GM19240 (cell line): ENCODE measurements at regions not wholly inside any gene's neighbourhood (a gene's known extent, or its start where the extent isn't known, plus 50 kb on each side); places are given as distances from the start of the nearest gene placed in this dataset.
"Not testable (repeated sequence)": the region's sequence is repeated elsewhere in the genome, so short reads cannot be mapped to it uniquely, and the experiment has no call there.

Experiments used
- DNase-seq: peaks from one replicate; pipeline ENCODE4 v3.0.0; 2011; ENCODE audit warnings: low spot score; ENCODE audit not compliant: insufficient read length

- DNase-seq, result not testable (repeated sequence)
Measured at GRCh38 chr7:6882321-6882721, 56.2 kb upstream of the CCZ1B start.

- not testable (repeated sequence) for DNase-seq
Measured at GRCh38 chr7:6883756-6884155, 57.7 kb upstream of the CCZ1B start.

GRCh38 chr7:6886198-6886597 lies 60.1 kb upstream of the CCZ1B start:
- DNase-seq, result no peak

GRCh38 chr7:6888267-6889045 lies 62.4 kb upstream of the CCZ1B start:
- DNase-seq, result not testable (repeated sequence)

GRCh38 chr7:6889252-6889812 lies 63.3 kb upstream of the CCZ1B start:
- DNase-seq, result no peak

- DNase-seq, result not testable (repeated sequence)
Measured at GRCh38 chr7:6902097-6902518, 76.0 kb upstream of the CCZ1B start.

GRCh38 chr7:6903289-6903688 lies 77.2 kb upstream of the CCZ1B start:
- not testable (repeated sequence) for DNase-seq

GRCh38 chr7:6903792-6904191 lies 77.7 kb upstream of the CCZ1B start:
- DNase-seq, result not testable (repeated sequence)

GRCh38 chr7:6917258-6917657 lies 91.2 kb upstream of the CCZ1B start:
- no peak for DNase-seq

GRCh38 chr7:6919169-6919568 lies 93.1 kb upstream of the CCZ1B start:
- not testable (repeated sequence) for DNase-seq

GRCh38 chr7:6924523-6924922 lies 98.4 kb upstream of the CCZ1B start:
- DNase-seq, result not testable (repeated sequence)

- not testable (repeated sequence) for DNase-seq
Measured at GRCh38 chr7:6926193-6927174, 100.4 kb upstream of the CCZ1B start.

GRCh38 chr7:6927643-6928042 lies 101.6 kb upstream of the CCZ1B start:
- DNase-seq, result not testable (repeated sequence)

GRCh38 chr7:6929588-6929987 lies 103.5 kb upstream of the CCZ1B start:
- not testable (repeated sequence) for DNase-seq

GRCh38 chr7:6930081-6930635 lies 104.1 kb upstream of the CCZ1B start:
- DNase-seq, result not testable (repeated sequence)

- DNase-seq, result not testable (repeated sequence)
Measured at GRCh38 chr7:6930787-6931186, 104.7 kb upstream of the CCZ1B start.

- not testable (repeated sequence) for DNase-seq
Measured at GRCh38 chr7:6931456-6931855, 105.4 kb upstream of the CCZ1B start.

- DNase-seq, result not testable (repeated sequence)
Measured at GRCh38 chr7:6933954-6934632, 108.0 kb upstream of the CCZ1B start.

GRCh38 chr7:6934981-6935380 lies 108.9 kb upstream of the CCZ1B start:
- DNase-seq, result no peak

GRCh38 chr7:6936626-6937025 lies 110.6 kb upstream of the CCZ1B start:
- DNase-seq, result not testable (repeated sequence)

- DNase-seq, result not testable (repeated sequence)
Measured at GRCh38 chr7:6937746-6938145, 111.7 kb upstream of the CCZ1B start.
